HG03280 (cell line): ENCODE measurements at regions not wholly inside any gene's neighbourhood (a gene's known extent, or its start where the extent isn't known, plus 50 kb on each side); places are given as distances from the start of the nearest gene placed in this dataset.
"Not testable (repeated sequence)": the region's sequence is repeated elsewhere in the genome, so short reads cannot be mapped to it uniquely, and the experiment has no call there.

Experiments
- ATAC-seq: cut with Tn5 transposase; IDR thresholded peaks from one replicate; pipeline ENCODE4 v1.9.1; 2021; ENCODE audit warnings: mild to moderate bottlenecking, moderate library complexity; ENCODE audit not compliant: unreplicated experiment

DNA sequence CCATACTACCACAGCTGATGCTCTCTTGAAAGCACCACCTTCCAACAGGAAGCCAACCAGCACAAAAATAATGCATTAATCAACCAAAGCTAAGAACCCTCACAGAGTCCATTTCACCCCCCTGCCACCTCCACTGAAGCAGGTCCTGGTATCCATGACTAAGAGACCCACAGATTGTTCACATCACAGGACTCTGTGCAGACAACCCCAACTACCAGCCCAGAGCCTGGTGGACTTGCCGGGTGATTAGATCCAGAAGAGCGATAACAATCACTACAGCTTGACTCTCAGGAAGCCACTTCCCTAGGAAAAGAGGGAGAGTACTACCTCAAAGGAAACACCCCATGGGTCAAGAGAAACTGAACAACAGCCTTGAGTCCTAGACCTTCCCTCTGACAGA lies 528.1 kb downstream of the KIF20B start:
- no peak for ATAC-seq

GRCh38 chr10:90233805-90234204 lies 532.4 kb downstream of the KIF20B start:
- ATAC-seq, result not testable (repeated sequence)

DNA sequence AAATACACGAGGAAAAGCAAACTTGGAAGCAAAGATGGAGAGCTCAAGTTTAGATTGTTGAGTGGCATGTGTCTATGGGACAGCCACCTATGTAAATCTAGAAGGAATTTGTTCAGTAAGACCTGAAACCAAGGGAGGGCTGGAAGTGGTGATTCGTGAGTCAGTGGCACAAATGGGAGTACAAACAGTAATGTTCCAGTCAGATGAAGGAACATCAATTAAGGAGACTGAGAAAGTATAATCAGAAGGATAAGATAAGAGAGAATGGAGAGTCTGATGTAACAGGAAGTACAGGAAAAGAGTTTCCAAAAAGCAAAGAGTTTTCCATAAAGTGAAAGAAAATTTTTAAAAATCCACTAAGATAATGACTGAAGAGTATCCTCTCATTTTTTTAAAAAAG lies 544.2 kb downstream of the KIF20B start:
- no peak for ATAC-seq

- not testable (repeated sequence) for ATAC-seq
These were observed 549.4 kb downstream of the KIF20B start for GRCh38 chr10:90250784-90251183.

- ATAC-seq, result no peak
These were observed 568.3 kb downstream of the KIF20B start for GRCh38 chr10:90269699-90270098.

- no peak for ATAC-seq
These were observed 573.5 kb downstream of the KIF20B start for GRCh38 chr10:90274721-90275468.

- ATAC-seq, result no peak
These were observed 575.6 kb downstream of the KIF20B start for GRCh38 chr10:90276894-90277475.

DNA sequence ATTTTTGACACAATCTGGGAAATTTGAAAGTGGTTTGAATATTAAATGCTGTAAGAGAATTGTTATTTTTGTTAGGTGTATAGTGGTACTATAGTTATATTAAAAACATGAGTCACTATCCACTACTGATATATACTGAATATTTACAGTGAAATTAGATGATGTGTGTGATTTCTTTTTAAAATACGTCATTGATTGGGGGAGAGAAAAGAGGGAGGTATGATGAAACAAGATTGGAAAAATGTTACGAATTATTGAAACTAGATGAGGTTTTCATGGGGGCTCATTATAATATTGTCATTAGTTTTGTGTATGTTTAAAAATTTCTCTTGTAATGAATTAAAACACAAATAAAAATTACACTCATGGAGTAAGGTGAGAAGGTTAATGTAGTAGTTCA lies 571.4 kb downstream of the HTR7 start:
- no peak for ATAC-seq

- no peak for ATAC-seq
These were observed 570.9 kb downstream of the HTR7 start for GRCh38 chr10:90286941-90287340.

- no peak for ATAC-seq
These were observed 569.4 kb downstream of the HTR7 start for GRCh38 chr10:90288391-90288933.

DNA sequence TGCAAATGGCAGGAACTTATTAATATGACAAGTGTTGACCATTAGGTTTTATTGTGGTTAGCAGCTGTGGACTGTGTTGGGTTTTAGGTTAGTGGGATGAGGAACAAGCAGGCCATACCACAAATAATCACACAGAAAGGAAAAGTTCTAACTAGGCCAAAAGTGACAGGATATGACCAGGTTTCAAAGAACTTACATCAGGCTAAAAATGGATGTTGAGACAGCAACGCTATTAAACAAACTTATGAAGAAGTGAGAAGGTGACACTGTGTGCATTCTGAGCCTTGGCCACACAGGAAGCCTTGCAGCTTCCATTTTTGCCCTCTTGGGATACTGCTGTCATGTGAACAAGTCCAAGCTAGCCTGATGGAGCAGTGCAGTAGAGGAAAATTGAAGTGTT lies 568.8 kb downstream of the HTR7 start:
- ATAC-seq, result no peak

- ATAC-seq, result no peak
These were observed 564.2 kb downstream of the HTR7 start for GRCh38 chr10:90293616-90294015.

GRCh38 chr10:90294821-90295540 lies 562.9 kb downstream of the HTR7 start:
- not testable (repeated sequence) for ATAC-seq

GRCh38 chr10:90302031-90302430 lies 555.8 kb downstream of the HTR7 start:
- not testable (repeated sequence) for ATAC-seq

DNA sequence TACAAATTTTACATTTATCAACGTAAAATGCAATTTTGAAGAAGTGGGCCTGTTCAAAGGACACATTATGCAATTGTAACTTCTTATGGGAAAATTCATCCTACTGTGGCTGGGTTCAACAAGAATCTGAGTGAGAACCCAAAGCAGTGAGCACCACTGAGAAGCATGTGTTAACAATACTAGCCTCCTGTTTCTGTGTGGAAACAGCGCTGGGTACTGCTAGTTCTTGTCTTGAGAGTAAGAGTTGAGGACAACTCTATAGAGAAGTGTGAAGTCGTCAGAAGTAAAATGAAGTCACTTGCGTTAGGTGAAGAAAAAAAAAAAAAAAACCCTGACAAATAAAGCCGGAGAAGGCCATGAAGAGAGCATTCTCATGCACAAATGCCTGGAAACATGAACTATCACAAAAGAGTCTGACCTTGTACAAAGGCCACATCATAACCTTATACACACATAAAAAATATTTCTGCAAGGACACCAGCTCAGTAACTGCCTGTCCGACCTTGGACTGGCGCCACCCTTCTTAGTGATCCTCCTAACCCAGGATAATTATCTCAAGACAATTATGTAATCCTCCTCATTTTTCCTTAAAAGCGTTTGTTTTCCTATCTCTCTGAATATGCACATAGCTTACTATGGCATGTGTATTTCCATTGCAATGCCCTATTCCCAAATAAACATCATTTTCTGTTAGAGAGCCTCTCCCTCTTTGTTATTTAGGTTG lies 554.9 kb downstream of the HTR7 start:
- ATAC-seq, result no peak

GRCh38 chr10:90304533-90304932 lies 553.3 kb downstream of the HTR7 start:
- ATAC-seq, result no peak

DNA sequence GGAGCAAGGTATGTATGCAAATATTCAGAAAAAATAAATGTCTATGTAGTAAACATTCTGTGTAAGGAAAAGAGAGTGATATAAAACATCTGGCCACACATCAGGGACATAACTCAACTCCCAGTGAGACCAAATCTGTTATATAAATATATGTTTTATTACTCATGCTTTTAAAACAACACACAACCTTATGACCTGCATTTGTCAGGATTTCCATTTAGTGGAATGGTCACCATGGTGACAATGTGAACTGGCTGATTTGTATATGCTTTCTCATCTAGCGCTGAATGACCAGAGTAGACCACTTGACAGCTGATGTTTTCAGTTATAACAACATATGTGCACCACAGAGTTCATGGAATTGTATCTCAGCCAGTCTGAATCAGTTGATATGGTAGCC lies 551.7 kb downstream of the HTR7 start:
- ATAC-seq, result no peak

- ATAC-seq, result no peak
These were observed 549.6 kb downstream of the HTR7 start for GRCh38 chr10:90308223-90308622.

DNA sequence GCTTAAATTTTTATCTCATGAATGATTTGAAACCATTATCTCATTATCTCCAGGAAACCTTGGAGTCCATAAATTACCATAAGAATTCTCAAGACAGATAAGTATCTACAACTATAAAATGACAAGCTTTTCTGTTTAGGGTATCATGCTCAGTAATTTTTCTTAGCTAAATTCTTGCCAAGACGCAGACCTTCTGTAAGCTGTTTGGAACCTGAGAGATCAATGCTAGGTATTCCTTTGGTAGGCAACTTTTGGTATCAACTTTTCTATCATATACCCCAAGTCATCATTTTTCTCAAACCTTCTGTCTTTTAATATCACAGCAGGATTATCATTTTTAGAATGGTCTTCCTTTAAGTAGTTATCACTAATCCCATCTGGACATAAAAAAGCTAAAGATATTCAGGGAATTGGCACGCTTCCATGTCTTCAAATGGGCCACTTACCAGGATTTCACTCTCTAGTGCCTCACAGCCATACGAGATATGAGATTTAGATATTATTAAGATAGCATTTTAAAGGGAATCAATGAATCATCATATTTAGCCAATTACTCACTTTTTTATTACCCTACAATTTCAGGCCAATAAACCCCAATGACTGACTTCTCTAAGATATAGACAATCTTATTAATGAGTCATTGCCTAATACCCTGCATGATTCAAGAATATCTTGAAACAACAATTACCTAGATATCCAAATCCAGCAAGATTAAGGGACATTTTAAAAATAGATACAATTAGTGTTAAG lies 544.1 kb downstream of the HTR7 start:
- no peak for ATAC-seq

- ATAC-seq, result no peak
These were observed 543.1 kb downstream of the HTR7 start for GRCh38 chr10:90314718-90315117.
